NCI-H2227 (cell line): ENCODE measurements at regions not wholly inside any gene's neighbourhood (a gene's known extent, or its start where the extent isn't known, plus 50 kb on each side); places are given as distances from the start of the nearest gene placed in this dataset.

Source experiments
- DNase-seq: peaks from one replicate; lab custom pipeline; 2025; ENCODE audit not compliant: unreplicated experiment; lab: John Stamatoyannopoulos, UW

- no peak for DNase-seq
Observed at GRCh38 chr7:96638669-96639068, 71.0 kb downstream of the SEM1 start.

- DNase-seq: no peak
Observed at GRCh38 chr7:96637522-96637921, 72.1 kb downstream of the SEM1 start.

- no peak for DNase-seq
Observed at GRCh38 chr7:96636979-96637378, 72.7 kb downstream of the SEM1 start.

GRCh38 chr7:96636342-96636860 lies 73.2 kb downstream of the SEM1 start:
- DNase-seq: no peak

- no peak for DNase-seq
Observed at GRCh38 chr7:96629884-96630283, 79.8 kb downstream of the SEM1 start.

- DNase-seq: no peak
Observed at GRCh38 chr7:96624954-96625353, 84.7 kb downstream of the SEM1 start.

- no peak for DNase-seq
Observed at GRCh38 chr7:96621932-96622331, 87.7 kb downstream of the SEM1 start.

GRCh38 chr7:96614154-96614867 lies 95.3 kb downstream of the SEM1 start:
- no peak for DNase-seq

- no peak for DNase-seq
Observed at GRCh38 chr7:96612034-96612433, 97.6 kb downstream of the SEM1 start.

- DNase-seq: no peak
Observed at GRCh38 chr7:96605045-96605716, 104.5 kb downstream of the SEM1 start.

- no peak for DNase-seq
Observed at GRCh38 chr7:96599288-96599936, 110.2 kb downstream of the SEM1 start.

- no peak for DNase-seq
Observed at GRCh38 chr7:96598421-96598820, 111.2 kb downstream of the SEM1 start.

GRCh38 chr7:96596120-96596826 lies 113.4 kb downstream of the SEM1 start:
- DNase-seq: peak; percentile 97

GRCh38 chr7:96591900-96592676 lies 117.6 kb downstream of the SEM1 start:
- peak; percentile 74 for DNase-seq

GRCh38 chr7:96591159-96591899 lies 118.3 kb downstream of the SEM1 start:
- DNase-seq: no peak

- DNase-seq: no peak
Observed at GRCh38 chr7:96589038-96589437, 120.6 kb downstream of the SEM1 start.

- no peak for DNase-seq
Observed at GRCh38 chr7:96579119-96579518, 130.5 kb downstream of the SEM1 start.

- DNase-seq: no peak
Observed at GRCh38 chr7:96578606-96579005, 131.0 kb downstream of the SEM1 start.

GRCh38 chr7:96563409-96563808 lies 146.2 kb downstream of the SEM1 start:
- no peak for DNase-seq

GRCh38 chr7:96562966-96563365 lies 146.7 kb downstream of the SEM1 start:
- no peak for DNase-seq
